Activated B cell treated with CpG ODN at 0.5 μM for 24 hours (primary cell): ENCODE measurements at regions not wholly inside any gene's neighbourhood (a gene's known extent, or its start where the extent isn't known, plus 50 kb on each side); places are given as distances from the start of the nearest gene placed in this dataset.

Experiments
- ATAC-seq: fragments of 200-7000 bp; cut with Tn5 transposase; one replicate; pipeline ENCODE4 v1.10.0; 2021; ENCODE audit warnings: low read depth, mild to moderate bottlenecking, moderate library complexity
- CTCF ChIA-PET: fragments of 350-600 bp; sonication (Branson Sonifier 250); formaldehyde crosslinking; loops from one replicate; lab custom pipeline; 2021; ENCODE audit warnings: antibody characterized with exemption; lab: Charles Lee
- POLR2A ChIA-PET: fragments of 350-600 bp; sonication (Branson Sonifier 250); formaldehyde crosslinking; loops from one replicate; lab custom pipeline; 2021; ENCODE audit warnings: antibody characterized with exemption; lab: Charles Lee
- DNase-seq: peaks from one replicate; pipeline ENCODE4 v3.0.0; 2022
- H3K27ac Mint-ChIP-seq: one replicate; pipeline ENCODE4 v1.8.0; 2020; ENCODE audit warnings: mixed read lengths
- H3K27me3 Mint-ChIP-seq: one replicate; pipeline ENCODE4 v1.8.0; 2021; ENCODE audit warnings: mixed read lengths
- H3K36me3 Mint-ChIP-seq: one replicate; pipeline ENCODE4 v1.8.0; 2021; ENCODE audit warnings: low read depth, mixed read lengths
- H3K4me1 Mint-ChIP-seq: one replicate; pipeline ENCODE4 v1.8.0; 2021; ENCODE audit warnings: mixed read lengths
- H3K4me3 Mint-ChIP-seq: one replicate; pipeline ENCODE4 v1.8.0; 2020; ENCODE audit warnings: mild to moderate bottlenecking, mixed read lengths
- H3K9me3 Mint-ChIP-seq: one replicate; pipeline ENCODE4 v1.8.0; 2020; ENCODE audit warnings: mixed read lengths
- CTCF ChIP-seq: fragments of 200-600 bp; IDR thresholded peaks from one replicate; pipeline ENCODE4 v1.8.0; 2022; ENCODE audit warnings: antibody characterized with exemption, mild to moderate bottlenecking
- intact Hi-C: fragments of 100-400 bp; cut with micrococcal nuclease; formaldehyde crosslinking; loops from one replicate; pipeline ENCODE4 v1.15.1; 2024

GRCh38 chr10:131424836-131425491 lies 113.4 kb upstream of the TCERG1L start:
- H3K9me3 Mint-ChIP-seq, result no peaks in the 10 kb centered on the region
- ATAC-seq (no peak), DNase-seq (no peak)
- ChIA-PET CTCF (no interaction called here), POLR2A (no interaction called here)
- TF ChIP-seq CTCF, result no peak
- H3K27ac Mint-ChIP-seq, result no peak overlapping the region
- no peaks in the 10 kb centered on the region for H3K4me1 Mint-ChIP-seq
- H3K4me3 Mint-ChIP-seq, result no peak overlapping the region
- H3K27me3 Mint-ChIP-seq, result no peaks in the 10 kb centered on the region
- no peaks in the 10 kb centered on the region for H3K36me3 Mint-ChIP-seq
- intact Hi-C loops, result no loop called here

- Mint-ChIP-seq H3K4me1 (no peaks in the 10 kb centered on the region), H3K27me3 (peaks cover 3% of the 10 kb centered on the region), H3K9me3 (no peaks in the 10 kb centered on the region), H3K4me3 (no peak overlapping the region), H3K36me3 (no peaks in the 10 kb centered on the region), H3K27ac (no peak overlapping the region)
- CTCF ChIA-PET, result no interaction called here
- no peak for DNase-seq
- intact Hi-C loops, result no loop called here
- TF ChIP-seq CTCF, result no peak
- POLR2A ChIA-PET, result no interaction called here
- no peak for ATAC-seq
These were observed 114.4 kb upstream of the TCERG1L start for GRCh38 chr10:131425752-131426533.

GRCh38 chr10:131426534-131426898 lies 115.0 kb upstream of the TCERG1L start:
- POLR2A ChIA-PET, result no interaction called here
- no peaks in the 10 kb centered on the region for H3K36me3 Mint-ChIP-seq
- H3K9me3 Mint-ChIP-seq, result no peaks in the 10 kb centered on the region
- DNase-seq (no peak), ATAC-seq (no peak)
- peaks cover 3% of the 10 kb centered on the region for H3K27me3 Mint-ChIP-seq
- intact Hi-C loops, result no loop called here
- TF ChIP-seq CTCF, result no peak
- no peak overlapping the region for H3K4me3 Mint-ChIP-seq
- CTCF ChIA-PET, result no interaction called here
- no peaks in the 10 kb centered on the region for H3K4me1 Mint-ChIP-seq
- no peak overlapping the region for H3K27ac Mint-ChIP-seq

GRCh38 chr10:131427281-131427680 lies 115.8 kb upstream of the TCERG1L start:
- intact Hi-C loops, result no loop called here
- ATAC-seq, result no peak
- CTCF ChIA-PET, result no interaction called here
- Mint-ChIP-seq H3K4me3 (no peak overlapping the region), H3K27me3 (peaks cover 3% of the 10 kb centered on the region), H3K36me3 (no peaks in the 10 kb centered on the region), H3K4me1 (no peaks in the 10 kb centered on the region), H3K9me3 (no peaks in the 10 kb centered on the region), H3K27ac (no peak overlapping the region)
- TF ChIP-seq CTCF, result no peak
- POLR2A ChIA-PET, result no interaction called here
- no peak for DNase-seq

- POLR2A ChIA-PET, result no interaction called here
- intact Hi-C loops, result no loop called here
- H3K4me1 Mint-ChIP-seq, result no peaks in the 10 kb centered on the region
These were observed 116.4 kb upstream of the TCERG1L start for GRCh38 chr10:131427901-131428300.

More at GRCh38 chr10:131427901-131428300, 116.4 kb upstream of the TCERG1L start:
- peaks cover 3% of the 10 kb centered on the region for H3K27me3 Mint-ChIP-seq
- DNase-seq (no peak), ATAC-seq (no peak)
- H3K4me3 Mint-ChIP-seq, result no peak overlapping the region
- no peak overlapping the region for H3K27ac Mint-ChIP-seq
- H3K9me3 Mint-ChIP-seq, result no peaks in the 10 kb centered on the region
- H3K36me3 Mint-ChIP-seq, result no peaks in the 10 kb centered on the region
- no peak for TF ChIP-seq CTCF
- CTCF ChIA-PET, result no interaction called here
